K562 (cell line): ENCODE measurements at regions not wholly inside any gene's neighbourhood (a gene's known extent, or its start where the extent isn't known, plus 50 kb on each side); places are given as distances from the start of the nearest gene placed in this dataset.

Source experiments
- POLR3A ChIP-seq: IDR thresholded peaks from 2 replicates; pipeline ENCODE4 v1.6.1; 2011; ENCODE audit warnings: borderline replicate concordance, mild to moderate bottlenecking, moderate library complexity; ENCODE audit not compliant: insufficient read length, insufficient read depth; ENCODE audit errors: extremely low read depth
- TF ChIP-seq, protein P1 (sequence below), 3 experiments: IDR thresholded peaks in 2 of 3; conservative IDR thresholded peaks in 1 of 3; 2 replicates each; pipeline ENCODE4 v1.5.1; 2011 to 2012; ENCODE audit warnings: low read length in 3 of 3, mild to moderate bottlenecking in 3 of 3, control low read depth in 2 of 3, improper control_type of control experiment in 1 of 3, inconsistent platforms in 1 of 3, low read depth in 1 of 3, mixed read lengths in 1 of 3, moderate library complexity in 1 of 3; ENCODE audit not compliant: insufficient read depth in 2 of 3
- TF ChIP-seq, protein P2 (sequence below), 2 experiments: fragments of 450-650 bp in 1 of 2; sonication (generic) in 1 of 2; formaldehyde crosslinking; conservative IDR thresholded peaks; 2 replicates each; pipeline versions ENCODE4 v1.4.0 to v1.8.1; 2020 to 2022; ENCODE audit warnings: mild to moderate bottlenecking in 1 of 2, missing genetic modification reagents in 1 of 2

DNA sequence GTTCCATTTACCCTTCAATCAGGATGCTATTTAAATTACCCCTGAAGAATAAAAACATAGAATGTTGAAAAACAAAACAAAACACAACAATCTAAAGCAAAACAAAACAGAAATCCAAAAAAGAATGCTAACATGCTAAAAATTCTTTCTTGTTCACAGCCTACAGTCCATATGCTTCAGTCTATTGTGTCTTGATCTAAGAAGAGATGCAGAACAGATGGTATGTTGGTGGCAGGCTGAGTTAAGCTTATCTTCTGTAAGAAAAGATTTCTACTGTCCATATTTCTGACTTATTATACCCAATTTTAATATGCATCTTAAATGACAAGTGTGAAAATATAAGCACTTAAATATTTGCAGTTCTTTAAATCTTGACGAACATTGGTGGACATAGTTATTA is 356.1 kb upstream of the SLITRK1 start:
- TF ChIP-seq, protein P1, sequence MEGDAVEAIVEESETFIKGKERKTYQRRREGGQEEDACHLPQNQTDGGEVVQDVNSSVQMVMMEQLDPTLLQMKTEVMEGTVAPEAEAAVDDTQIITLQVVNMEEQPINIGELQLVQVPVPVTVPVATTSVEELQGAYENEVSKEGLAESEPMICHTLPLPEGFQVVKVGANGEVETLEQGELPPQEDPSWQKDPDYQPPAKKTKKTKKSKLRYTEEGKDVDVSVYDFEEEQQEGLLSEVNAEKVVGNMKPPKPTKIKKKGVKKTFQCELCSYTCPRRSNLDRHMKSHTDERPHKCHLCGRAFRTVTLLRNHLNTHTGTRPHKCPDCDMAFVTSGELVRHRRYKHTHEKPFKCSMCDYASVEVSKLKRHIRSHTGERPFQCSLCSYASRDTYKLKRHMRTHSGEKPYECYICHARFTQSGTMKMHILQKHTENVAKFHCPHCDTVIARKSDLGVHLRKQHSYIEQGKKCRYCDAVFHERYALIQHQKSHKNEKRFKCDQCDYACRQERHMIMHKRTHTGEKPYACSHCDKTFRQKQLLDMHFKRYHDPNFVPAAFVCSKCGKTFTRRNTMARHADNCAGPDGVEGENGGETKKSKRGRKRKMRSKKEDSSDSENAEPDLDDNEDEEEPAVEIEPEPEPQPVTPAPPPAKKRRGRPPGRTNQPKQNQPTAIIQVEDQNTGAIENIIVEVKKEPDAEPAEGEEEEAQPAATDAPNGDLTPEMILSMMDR (IDR thresholded peaks at IDR 0.05 in 2 of 3, conservative IDR thresholded peaks at IDR 0.05 in 1 of 3; ENCODE audit: insufficient read depth in 2 of 3, low read depth in 1 of 3, low read length in 3 of 3) = no peak
- TF ChIP-seq, protein P2, sequence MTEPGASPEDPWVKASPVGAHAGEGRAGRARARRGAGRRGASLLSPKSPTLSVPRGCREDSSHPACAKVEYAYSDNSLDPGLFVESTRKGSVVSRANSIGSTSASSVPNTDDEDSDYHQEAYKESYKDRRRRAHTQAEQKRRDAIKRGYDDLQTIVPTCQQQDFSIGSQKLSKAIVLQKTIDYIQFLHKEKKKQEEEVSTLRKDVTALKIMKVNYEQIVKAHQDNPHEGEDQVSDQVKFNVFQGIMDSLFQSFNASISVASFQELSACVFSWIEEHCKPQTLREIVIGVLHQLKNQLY (CRISPR knock-in tag; conservative IDR thresholded peaks at IDR 0.05) = no peak
- TF ChIP-seq POLR3A = no peak
